ENCODE measurements at regions not wholly inside any gene's neighbourhood (a gene's known extent, or its start where the extent isn't known, plus 50 kb on each side); places are given as distances from the start of the nearest gene placed in this dataset.
"Not testable (repeated sequence)": the region's sequence is repeated elsewhere in the genome, so short reads cannot be mapped to it uniquely, and the experiment has no call there.

GRCh38 chr2:228590681-228591080 is 409.2 kb upstream of the SPHKAP start:
- DNase-seq (ENCODE audit: low read depth) = peak; percentile 82
- H3K4me3 ChIP-seq (ENCODE audit: low read depth, low read length) = no peak overlapping the region
- TF ChIP-seq, protein P1, sequence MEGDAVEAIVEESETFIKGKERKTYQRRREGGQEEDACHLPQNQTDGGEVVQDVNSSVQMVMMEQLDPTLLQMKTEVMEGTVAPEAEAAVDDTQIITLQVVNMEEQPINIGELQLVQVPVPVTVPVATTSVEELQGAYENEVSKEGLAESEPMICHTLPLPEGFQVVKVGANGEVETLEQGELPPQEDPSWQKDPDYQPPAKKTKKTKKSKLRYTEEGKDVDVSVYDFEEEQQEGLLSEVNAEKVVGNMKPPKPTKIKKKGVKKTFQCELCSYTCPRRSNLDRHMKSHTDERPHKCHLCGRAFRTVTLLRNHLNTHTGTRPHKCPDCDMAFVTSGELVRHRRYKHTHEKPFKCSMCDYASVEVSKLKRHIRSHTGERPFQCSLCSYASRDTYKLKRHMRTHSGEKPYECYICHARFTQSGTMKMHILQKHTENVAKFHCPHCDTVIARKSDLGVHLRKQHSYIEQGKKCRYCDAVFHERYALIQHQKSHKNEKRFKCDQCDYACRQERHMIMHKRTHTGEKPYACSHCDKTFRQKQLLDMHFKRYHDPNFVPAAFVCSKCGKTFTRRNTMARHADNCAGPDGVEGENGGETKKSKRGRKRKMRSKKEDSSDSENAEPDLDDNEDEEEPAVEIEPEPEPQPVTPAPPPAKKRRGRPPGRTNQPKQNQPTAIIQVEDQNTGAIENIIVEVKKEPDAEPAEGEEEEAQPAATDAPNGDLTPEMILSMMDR (IDR thresholded peaks at IDR 0.05; ENCODE audit: insufficient read depth, low read depth, low read length, missing control alignments) = no peak

- H3K4me3 ChIP-seq (ENCODE audit: low read depth, low read length) = no peak overlapping the region
- DNase-seq (ENCODE audit: low read depth) = no peak
- TF ChIP-seq, protein P1 (IDR thresholded peaks at IDR 0.05; ENCODE audit: insufficient read depth, low read depth, low read length, missing control alignments) = no peak
These were observed 407.6 kb upstream of the SPHKAP start for GRCh38 chr2:228589115-228589514.

GRCh38 chr2:228581731-228582130 is 400.2 kb upstream of the SPHKAP start:
- TF ChIP-seq, protein P1 (IDR thresholded peaks at IDR 0.05; ENCODE audit: insufficient read depth, low read depth, low read length, missing control alignments) = no peak

DNA sequence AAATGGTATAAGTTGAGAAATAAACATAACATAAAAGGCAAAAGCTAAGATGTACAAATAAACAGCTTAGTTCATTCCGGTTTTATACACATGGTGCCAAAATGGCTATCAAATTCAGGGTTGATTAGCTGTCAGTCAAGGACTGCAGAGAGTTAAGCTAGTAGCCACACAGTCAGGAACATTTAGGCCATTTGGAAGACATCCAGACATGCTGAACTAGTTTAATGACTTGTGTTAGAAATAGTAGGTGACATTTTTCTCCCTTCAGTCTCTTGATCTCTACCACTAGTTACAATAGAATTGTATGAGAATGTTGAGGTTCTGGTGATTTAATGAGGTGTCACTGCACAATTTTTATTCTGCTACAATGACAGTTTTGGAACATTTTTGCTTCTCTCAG is 394.4 kb upstream of the SPHKAP start:
- DNase-seq (ENCODE audit: low read depth) = no peak
- TF ChIP-seq, protein P1 (IDR thresholded peaks at IDR 0.05; ENCODE audit: insufficient read depth, low read depth, low read length, missing control alignments) = no peak
- H3K4me3 ChIP-seq (ENCODE audit: low read depth, low read length) = no peak overlapping the region

More at GRCh38 chr2:228581731-228582130, 400.2 kb upstream of the SPHKAP start:
- H3K4me3 ChIP-seq (ENCODE audit: low read depth, low read length) = no peak overlapping the region
- no peak for DNase-seq (ENCODE audit: low read depth)

GRCh38 chr2:228568275-228568674 is 386.8 kb upstream of the SPHKAP start:
- DNase-seq (ENCODE audit: low read depth); H3K4me3 ChIP-seq (ENCODE audit: low read depth, low read length): not testable (repeated sequence)

DNA sequence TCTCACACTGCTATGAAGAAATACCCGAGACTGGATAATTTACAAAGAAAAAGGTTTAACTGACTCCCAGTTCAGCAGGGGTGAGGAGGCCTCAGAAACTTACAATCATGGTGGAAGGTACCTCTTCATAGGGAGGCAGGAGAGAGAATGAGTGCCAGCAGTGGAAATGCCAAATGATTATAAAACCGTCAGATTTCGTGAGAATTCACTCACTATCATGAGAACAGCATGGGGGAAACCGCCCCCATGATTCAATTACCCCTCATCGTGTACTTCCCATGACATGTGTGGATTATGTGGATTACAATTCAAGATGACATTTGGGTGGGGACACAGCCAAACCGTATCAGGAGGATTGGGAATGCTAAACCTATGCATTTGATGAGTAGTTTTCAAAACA is 380.3 kb upstream of the SPHKAP start:
- H3K4me3 ChIP-seq (ENCODE audit: low read depth, low read length) = no peak overlapping the region
- TF ChIP-seq, protein P1 (IDR thresholded peaks at IDR 0.05; ENCODE audit: insufficient read depth, low read depth, low read length, missing control alignments) = no peak
- DNase-seq (ENCODE audit: low read depth) = no peak

DNA sequence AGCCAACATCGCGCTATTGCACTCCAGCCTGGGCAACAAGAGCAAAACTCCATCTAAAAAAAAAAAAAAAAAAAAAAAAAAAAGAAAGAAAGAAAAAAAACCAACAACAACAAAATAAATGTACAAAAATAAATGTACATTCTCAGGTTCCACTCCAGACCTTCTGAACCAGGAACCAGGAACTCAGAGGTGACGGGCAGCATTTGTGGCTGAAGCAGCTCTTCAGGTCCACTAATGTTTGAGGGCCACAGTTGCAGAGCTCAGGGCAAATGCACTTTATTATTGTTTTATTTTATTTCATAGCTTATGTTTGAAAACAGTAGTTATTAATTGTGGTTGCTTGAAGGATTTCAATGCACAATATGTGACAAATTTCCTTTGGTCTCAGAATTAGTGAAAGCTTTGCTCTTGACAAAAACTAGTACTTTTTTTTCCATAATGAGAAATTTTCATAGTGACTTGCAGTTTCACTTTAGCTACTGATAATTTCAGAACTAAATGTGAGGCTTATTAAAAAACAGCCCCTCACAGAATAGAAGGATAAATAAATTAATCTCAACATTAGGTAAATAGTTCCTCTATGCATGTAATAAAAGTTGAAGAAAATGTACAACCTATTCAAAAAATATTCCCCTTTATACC is 378.4 kb upstream of the SPHKAP start:
- H3K4me3 ChIP-seq (ENCODE audit: low read depth, low read length) = no peak overlapping the region
- TF ChIP-seq, protein P1 (IDR thresholded peaks at IDR 0.05; ENCODE audit: insufficient read depth, low read depth, low read length, missing control alignments) = no peak
- peak; percentile 35 for DNase-seq (ENCODE audit: low read depth)

All from GM12865 (cell line).